ENCODE measurements at regions not wholly inside any gene's neighbourhood (a gene's known extent, or its start where the extent isn't known, plus 50 kb on each side); places are given as distances from the start of the nearest gene placed in this dataset.

DNA sequence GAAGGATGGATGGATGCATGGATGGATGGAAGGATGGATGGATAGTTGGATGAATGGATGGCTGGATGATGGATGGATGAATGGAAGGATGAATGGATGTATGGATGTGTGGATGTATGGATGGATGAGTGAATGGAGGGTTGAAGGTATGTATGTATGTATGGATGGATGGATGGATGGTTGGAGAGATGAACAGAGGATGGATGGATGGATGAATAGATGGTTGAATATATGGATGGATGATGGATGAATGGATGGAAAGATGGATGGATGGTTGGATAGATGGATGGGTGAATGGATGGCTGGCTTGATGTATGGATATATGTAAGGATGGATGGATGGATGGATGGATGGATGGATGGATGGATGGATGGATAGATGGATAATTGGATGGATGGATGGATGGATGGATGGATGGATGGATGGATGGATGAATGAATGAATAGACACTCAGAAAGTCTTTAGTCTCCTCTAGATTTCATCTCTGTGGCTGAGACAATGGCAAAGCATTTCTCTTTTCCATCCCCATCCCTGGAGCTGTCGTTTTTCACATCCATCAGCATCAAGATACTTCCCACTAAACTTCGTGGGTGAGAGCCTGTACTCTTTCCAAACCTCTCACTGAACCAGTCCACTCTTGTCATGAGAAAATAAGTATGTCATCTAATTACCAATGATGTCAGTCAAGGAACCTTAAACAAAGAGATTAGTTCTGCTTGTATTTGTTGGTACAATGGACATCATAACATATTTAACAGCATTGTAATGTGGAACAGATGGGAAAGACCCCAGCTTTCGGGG, 74.8 kb upstream of the CLMN start:
- H3K36me3 ChIP-seq: no peaks in the 10 kb centered on the region
- H3K27ac ChIP-seq: no peak overlapping the region
- H3K4me1 ChIP-seq (ENCODE audit: control insufficient read depth in 1 of 2, low read depth in 2 of 2): peaks cover 0 to 6% of the 10 kb centered on the region in 2 donors
- no peak for ATAC-seq (ENCODE audit: insufficient number of reproducible peaks, low FRiP score, low read depth)
- TF ChIP-seq CTCF (IDR thresholded peaks at IDR 0.05): no peak
- no peaks in the 10 kb centered on the region for H3K9me3 ChIP-seq
- DNase-seq (ENCODE audit: low spot score): no peak
- no peaks in the 10 kb centered on the region for H3K27me3 ChIP-seq (replicated peaks; ENCODE audit: insufficient read depth)
- no peak overlapping the region for H3K4me3 ChIP-seq

GRCh38 chr14:95392841-95393240, 73.1 kb upstream of the CLMN start:
- H3K27ac ChIP-seq: no peak overlapping the region
- DNase-seq (ENCODE audit: low spot score) (no peak), ATAC-seq (ENCODE audit: insufficient number of reproducible peaks, low FRiP score, low read depth) (no peak)

DNA sequence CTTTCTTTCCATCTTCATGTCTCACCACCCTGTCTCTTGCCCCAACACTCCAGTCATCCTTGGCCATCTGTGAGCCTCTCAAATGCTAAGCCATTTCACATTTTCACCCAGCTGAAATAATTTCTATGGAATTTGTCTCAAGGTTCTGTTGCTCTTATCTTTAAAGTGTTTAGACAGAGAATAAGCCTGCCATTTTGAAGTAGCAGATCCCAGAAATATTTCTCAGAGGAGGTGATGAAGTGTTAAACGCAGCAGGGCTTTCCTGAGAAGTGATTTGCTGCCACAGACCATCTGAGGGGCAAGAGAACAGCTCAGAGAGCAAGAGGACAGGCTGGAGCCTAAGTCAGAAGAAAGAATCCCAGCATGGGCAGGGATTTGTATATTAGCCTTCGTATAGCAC, 71.6 kb upstream of the CLMN start:
- no peaks in the 10 kb centered on the region for H3K27me3 ChIP-seq (replicated peaks; ENCODE audit: insufficient read depth)
- H3K27ac ChIP-seq: peak overlapping the region in 1 of 2 donors; percentile 56
- H3K36me3 ChIP-seq: no peaks in the 10 kb centered on the region
- H3K4me1 ChIP-seq (ENCODE audit: control insufficient read depth in 1 of 2, low read depth in 2 of 2): peaks cover 3 to 22% of the 10 kb centered on the region in 2 donors
- no peaks in the 10 kb centered on the region for H3K9me3 ChIP-seq
- H3K4me3 ChIP-seq: no peak overlapping the region
- no peak for ATAC-seq (ENCODE audit: insufficient number of reproducible peaks, low FRiP score, low read depth)
- TF ChIP-seq CTCF (IDR thresholded peaks at IDR 0.05): no peak
- no peak for DNase-seq (ENCODE audit: low spot score)

More at GRCh38 chr14:95392841-95393240, 73.1 kb upstream of the CLMN start:
- Histone ChIP-seq H3K4me3 (no peak overlapping the region), H3K27me3 (replicated peaks; ENCODE audit: insufficient read depth) (no peaks in the 10 kb centered on the region), H3K36me3 (no peaks in the 10 kb centered on the region), H3K9me3 (no peaks in the 10 kb centered on the region), H3K4me1 (ENCODE audit: control insufficient read depth in 1 of 2, low read depth in 2 of 2) (peaks cover 3 to 18% of the 10 kb centered on the region in 2 donors)
- no peak for TF ChIP-seq CTCF (IDR thresholded peaks at IDR 0.05)

DNA sequence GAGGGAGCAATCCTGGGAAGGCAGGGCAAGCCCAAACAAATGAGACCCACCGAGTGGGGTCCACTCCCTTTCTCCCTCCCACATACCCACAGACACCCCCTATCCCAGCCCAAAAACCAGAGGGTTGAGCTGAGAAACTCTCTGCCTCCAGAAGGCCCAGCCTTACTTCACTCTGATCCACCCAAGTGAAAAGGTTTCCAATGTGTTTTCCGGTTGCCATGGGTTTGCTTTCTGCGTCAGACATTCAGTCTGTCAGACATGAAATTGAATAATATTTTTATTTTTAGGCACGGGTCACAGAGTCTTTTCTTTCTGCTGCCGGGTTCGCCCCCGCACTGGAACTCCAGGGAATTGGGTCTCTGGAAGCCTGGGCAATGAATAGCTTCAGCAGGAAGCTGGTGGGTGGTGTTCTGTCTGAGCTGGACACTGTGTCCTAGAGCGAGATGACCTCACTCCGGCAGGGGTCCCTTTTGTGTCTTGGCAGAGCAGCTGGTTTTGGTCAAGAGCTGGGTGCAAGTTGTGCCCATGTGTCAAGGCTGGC, 69.8 kb upstream of the CLMN start:
- no peaks in the 10 kb centered on the region for H3K36me3 ChIP-seq
- TF ChIP-seq CTCF (IDR thresholded peaks at IDR 0.05): no peak
- H3K4me1 ChIP-seq (ENCODE audit: control insufficient read depth in 1 of 2, low read depth in 2 of 2): peaks cover 3 to 22% of the 10 kb centered on the region in 2 donors
- H3K4me3 ChIP-seq: no peak overlapping the region
- DNase-seq (ENCODE audit: low spot score): peak; percentile 70
- H3K9me3 ChIP-seq: no peaks in the 10 kb centered on the region
- ATAC-seq (ENCODE audit: insufficient number of reproducible peaks, low FRiP score, low read depth): peak; percentile 82
- peak overlapping the region; percentile 56 to 64 for H3K27ac ChIP-seq
- no peaks in the 10 kb centered on the region for H3K27me3 ChIP-seq (replicated peaks; ENCODE audit: insufficient read depth)

GRCh38 chr14:95388699-95389098, 69.0 kb upstream of the CLMN start:
- Histone ChIP-seq H3K4me1 (ENCODE audit: control insufficient read depth in 1 of 2, low read depth in 2 of 2) (peaks cover 3 to 22% of the 10 kb centered on the region in 2 donors), H3K27me3 (replicated peaks; ENCODE audit: insufficient read depth) (no peaks in the 10 kb centered on the region), H3K4me3 (no peak overlapping the region), H3K9me3 (no peaks in the 10 kb centered on the region), H3K27ac (peak overlapping the region; percentile 2 to 64), H3K36me3 (no peaks in the 10 kb centered on the region)
- ATAC-seq (ENCODE audit: insufficient number of reproducible peaks, low FRiP score, low read depth): no peak
- no peak for TF ChIP-seq CTCF (IDR thresholded peaks at IDR 0.05)
- no peak for DNase-seq (ENCODE audit: low spot score)

Measured in thoracic aorta (tissue), 2 donors.